ENCODE measurements at regions not wholly inside any gene's neighbourhood (a gene's known extent, or its start where the extent isn't known, plus 50 kb on each side); places are given as distances from the start of the nearest gene placed in this dataset.

- TF ChIP-seq CTCF (IDR thresholded peaks at IDR 0.05): no peak
- TF ChIP-seq POLR2A (IDR thresholded peaks at IDR 0.05): no peak
- TF ChIP-seq EP300 (IDR thresholded peaks at IDR 0.05): no peak
Observed at GRCh38 chr12:74818412-74818811, 280.8 kb downstream of the ATXN7L3B start.
